ENCODE measurements at regions not wholly inside any gene's neighbourhood (a gene's known extent, or its start where the extent isn't known, plus 50 kb on each side); places are given as distances from the start of the nearest gene placed in this dataset.

DNA sequence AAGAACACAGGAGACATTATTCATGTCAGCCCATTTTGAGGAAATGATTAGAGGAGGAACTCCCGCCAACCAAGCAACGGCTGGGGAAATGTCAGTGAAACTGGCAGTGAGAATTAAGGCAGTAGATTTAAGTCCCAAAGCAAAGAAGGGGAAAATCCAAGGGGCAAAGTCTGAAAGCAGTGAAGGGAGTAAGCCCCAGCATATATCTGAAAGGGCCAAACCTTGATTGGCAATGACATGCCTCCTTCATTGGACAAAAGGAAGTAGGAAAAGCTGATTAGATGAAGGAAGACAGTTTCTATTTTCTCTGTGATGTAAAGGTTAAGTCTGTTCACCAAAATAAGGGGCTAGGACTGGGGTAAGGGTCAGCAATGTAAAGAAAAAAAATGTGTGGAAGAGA is 190.3 kb downstream of the RNF144B start (continued):
- no peak for TF ChIP-seq REST (IDR thresholded peaks at IDR 0.05; ENCODE audit: low read depth)

DNA sequence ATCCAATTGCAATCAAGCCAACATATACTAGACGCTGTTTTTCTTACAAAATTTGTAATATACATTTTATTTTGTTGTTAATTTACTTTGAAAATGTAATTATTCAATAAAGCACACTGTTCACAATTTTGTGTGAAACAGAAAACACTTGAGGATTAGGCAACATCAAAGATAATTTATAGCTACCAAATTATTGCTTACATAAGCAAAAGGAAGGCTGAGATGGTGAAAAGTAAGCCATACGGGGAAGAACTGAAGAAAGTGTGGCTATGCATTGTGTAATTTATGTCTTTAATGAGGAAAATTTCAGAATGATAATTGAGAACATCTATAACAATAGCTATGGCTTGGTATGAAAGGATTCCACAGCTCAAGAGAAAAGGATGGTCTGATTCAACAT is 192.0 kb downstream of the RNF144B start:
- Histone ChIP-seq H3K4me3 (replicated peaks in 1 of 2; ENCODE audit: low read depth in 1 of 2, low read length in 2 of 2) (no peak overlapping the region), H3K4me1 (ENCODE audit: control insufficient read depth in 1 of 2, insufficient read depth in 2 of 2, low read length in 2 of 2) (peaks cover 0 to 4% of the 10 kb centered on the region in 2 experiments; a peak in 1 of 4 replicates), H3K36me3 (ENCODE audit: control insufficient read depth in 1 of 2, insufficient read depth in 2 of 2, low read length in 2 of 2) (no peaks in the 10 kb centered on the region), H3K9me3 (ENCODE audit: control insufficient read depth in 1 of 2, insufficient read depth in 1 of 2, low read depth in 1 of 2, low read length in 2 of 2) (no peaks in the 10 kb centered on the region), H3K27ac (ENCODE audit: low read depth, low read length) (no peak overlapping the region), H3K9me2 (ENCODE audit: insufficient read depth) (no peaks in the 10 kb centered on the region; the same call in 1 of the 2 replicates), H3K9ac (ENCODE audit: low read length) (no peak overlapping the region), H3K4me2 (ENCODE audit: low read length) (no peak overlapping the region), H3K79me2 (ENCODE audit: insufficient read depth, low read length) (no peaks in the 10 kb centered on the region), H2AFZ (ENCODE audit: low read depth, low read length, poor library complexity, severe bottlenecking) (no peak overlapping the region), H3K27me3 (ENCODE audit: insufficient read depth, low read length) (no peaks in the 10 kb centered on the region), H4K20me1 (ENCODE audit: insufficient read depth) (no peaks in the 10 kb centered on the region)
- CTCF ChIA-PET = no interaction called here
- POLR2A ChIA-PET = no interaction called here
- intact Hi-C loops (cut with micrococcal nuclease) = no loop called here
- no peak for ATAC-seq
- RAD21 ChIA-PET (ENCODE audit: low non-redundant PET in 1 of 2, low total read pairs in 2 of 2, uncharacterized antibody in 2 of 2, unreplicated experiment in 2 of 2) = no interaction called here
- no TSS peak for BruUV-seq (replicated peaks)
- TF ChIP-seq SRF (IDR thresholded peaks at IDR 0.05; ENCODE audit: low read depth) (no peak), ZFX (IDR thresholded peaks at IDR 0.05) (no peak)
- no peak for DNase-seq (ENCODE audit: low read depth, low spot score)

- intact Hi-C loops (cut with micrococcal nuclease) = no loop called here
- ChIA-PET RAD21 (ENCODE audit: low non-redundant PET in 1 of 2, low total read pairs in 2 of 2, uncharacterized antibody in 2 of 2, unreplicated experiment in 2 of 2) (no interaction called here), POLR2A (no interaction called here), CTCF (no interaction called here)
- Histone ChIP-seq H3K27ac (ENCODE audit: low read depth, low read length) (no peak overlapping the region), H3K9ac (ENCODE audit: low read length) (no peak overlapping the region), H3K4me1 (ENCODE audit: control insufficient read depth in 1 of 2, insufficient read depth in 2 of 2, low read length in 2 of 2) (peaks cover 6 to 11% of the 10 kb centered on the region in 2 experiments), H3K4me3 (replicated peaks in 1 of 2; ENCODE audit: low read depth in 1 of 2, low read length in 2 of 2) (no peak overlapping the region), H3K9me2 (ENCODE audit: insufficient read depth) (no peaks in the 10 kb centered on the region; the same call in 1 of the 2 replicates), H3K79me2 (ENCODE audit: insufficient read depth, low read length) (no peaks in the 10 kb centered on the region), H2AFZ (ENCODE audit: low read depth, low read length, poor library complexity, severe bottlenecking) (no peak overlapping the region), H3K36me3 (ENCODE audit: control insufficient read depth in 1 of 2, insufficient read depth in 2 of 2, low read length in 2 of 2) (no peaks in the 10 kb centered on the region), H4K20me1 (ENCODE audit: insufficient read depth) (no peaks in the 10 kb centered on the region), H3K27me3 (ENCODE audit: insufficient read depth, low read length) (no peaks in the 10 kb centered on the region), H3K4me2 (ENCODE audit: low read length) (no peak overlapping the region), H3K9me3 (ENCODE audit: control insufficient read depth in 1 of 2, insufficient read depth in 1 of 2, low read depth in 1 of 2, low read length in 2 of 2) (no peaks in the 10 kb centered on the region)
- DNase-seq (ENCODE audit: low read depth, low spot score) = no peak
- BruUV-seq (replicated peaks) = no TSS peak
- no peak for ATAC-seq
- no peak for TF ChIP-seq ZFX (IDR thresholded peaks at IDR 0.05)
- no peak for TF ChIP-seq ATF3 (IDR thresholded peaks at IDR 0.05)
- no peak for TF ChIP-seq EZH2 (IDR thresholded peaks at IDR 0.05)
- TF ChIP-seq CBX3 (IDR thresholded peaks at IDR 0.05; ENCODE audit: low read depth) = no peak
- TF ChIP-seq ELF1 (IDR thresholded peaks at IDR 0.05; ENCODE audit: borderline replicate concordance, low read depth) = no peak
- TF ChIP-seq, protein P1, sequence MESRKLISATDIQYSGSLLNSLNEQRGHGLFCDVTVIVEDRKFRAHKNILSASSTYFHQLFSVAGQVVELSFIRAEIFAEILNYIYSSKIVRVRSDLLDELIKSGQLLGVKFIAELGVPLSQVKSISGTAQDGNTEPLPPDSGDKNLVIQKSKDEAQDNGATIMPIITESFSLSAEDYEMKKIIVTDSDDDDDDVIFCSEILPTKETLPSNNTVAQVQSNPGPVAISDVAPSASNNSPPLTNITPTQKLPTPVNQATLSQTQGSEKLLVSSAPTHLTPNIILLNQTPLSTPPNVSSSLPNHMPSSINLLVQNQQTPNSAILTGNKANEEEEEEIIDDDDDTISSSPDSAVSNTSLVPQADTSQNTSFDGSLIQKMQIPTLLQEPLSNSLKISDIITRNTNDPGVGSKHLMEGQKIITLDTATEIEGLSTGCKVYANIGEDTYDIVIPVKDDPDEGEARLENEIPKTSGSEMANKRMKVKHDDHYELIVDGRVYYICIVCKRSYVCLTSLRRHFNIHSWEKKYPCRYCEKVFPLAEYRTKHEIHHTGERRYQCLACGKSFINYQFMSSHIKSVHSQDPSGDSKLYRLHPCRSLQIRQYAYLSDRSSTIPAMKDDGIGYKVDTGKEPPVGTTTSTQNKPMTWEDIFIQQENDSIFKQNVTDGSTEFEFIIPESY (IDR thresholded peaks at IDR 0.05; ENCODE audit: extremely low read depth, insufficient replicate concordance, low read length) = no peak
- TF ChIP-seq REST (IDR thresholded peaks at IDR 0.05; ENCODE audit: low read depth) = no peak
- no peak for TF ChIP-seq SIN3A (IDR thresholded peaks at IDR 0.05; ENCODE audit: low read depth)
Observed at GRCh38 chr6:18579869-18580268, 192.7 kb downstream of the RNF144B start.
